ENCODE measurements at regions not wholly inside any gene's neighbourhood (a gene's known extent, or its start where the extent isn't known, plus 50 kb on each side); places are given as distances from the start of the nearest gene placed in this dataset.

- intact Hi-C loops (cut with DNase I, micrococcal nuclease): no loop called here
- TF ChIP-seq CTCF (IDR thresholded peaks at IDR 0.05): no peak
- H3K36me3 ChIP-seq (ENCODE audit: low read depth): no peaks in the 10 kb centered on the region
- ATAC-seq: peak; percentile 30
- no peak for DNase-seq
- H3K4me1 ChIP-seq (ENCODE audit: low read depth): peaks cover 10% of the 10 kb centered on the region
- H3K9me3 ChIP-seq: peaks cover 7% of the 10 kb centered on the region
- no peak overlapping the region for H3K4me3 ChIP-seq
Measured at GRCh38 chr2:172345956-172346555, 81.3 kb upstream of the ITGA6 start.

GRCh38 chr2:172348555-172349288, 78.7 kb upstream of the ITGA6 start:
- no peak for TF ChIP-seq CTCF (IDR thresholded peaks at IDR 0.05)
- Histone ChIP-seq H3K4me3 (no peak overlapping the region), H3K9me3 (peaks cover 7% of the 10 kb centered on the region), H3K36me3 (ENCODE audit: low read depth) (no peaks in the 10 kb centered on the region), H3K4me1 (ENCODE audit: low read depth) (no peaks in the 10 kb centered on the region)
- DNase-seq (no peak), ATAC-seq (peak; percentile 48)
- intact Hi-C loops (cut with DNase I, micrococcal nuclease): no loop called here

DNA sequence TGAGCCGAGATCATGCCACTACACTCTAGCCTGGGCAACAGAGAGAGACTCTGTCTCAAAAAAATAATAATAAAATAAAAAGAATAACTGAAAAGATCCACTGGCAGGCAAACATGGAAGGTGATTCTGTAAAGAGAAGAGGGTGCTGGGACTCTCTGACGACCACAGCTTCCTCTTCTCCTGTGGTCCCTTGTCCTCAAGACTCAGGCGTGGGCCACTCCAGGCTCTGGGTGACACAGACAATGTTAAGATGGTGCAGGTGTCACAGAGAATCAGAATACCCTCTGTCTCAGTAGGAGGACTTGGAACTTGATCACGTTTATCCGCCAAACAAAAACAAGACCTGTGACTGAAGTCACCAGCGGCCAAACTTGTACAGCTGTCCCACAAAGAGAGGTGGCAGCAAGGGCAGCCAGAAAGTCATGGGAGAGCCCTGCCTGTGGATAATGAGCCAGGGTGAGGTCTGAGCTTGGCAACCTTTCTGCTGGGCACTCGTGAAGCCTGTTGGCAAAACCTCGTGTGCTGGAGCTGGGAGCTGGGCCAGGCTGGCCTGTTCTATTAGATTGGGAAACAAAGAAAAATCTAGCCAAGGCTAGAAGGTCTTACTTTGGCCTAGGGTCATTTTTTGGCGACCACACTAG, 76.4 kb upstream of the ITGA6 start:
- Histone ChIP-seq H3K9me3 (no peaks in the 10 kb centered on the region), H3K4me3 (no peak overlapping the region), H3K4me1 (ENCODE audit: low read depth) (no peaks in the 10 kb centered on the region), H3K36me3 (ENCODE audit: low read depth) (no peaks in the 10 kb centered on the region)
- no peak for TF ChIP-seq CTCF (IDR thresholded peaks at IDR 0.05)
- peak; percentile 22 for ATAC-seq
- DNase-seq: no peak
- intact Hi-C loops (cut with DNase I, micrococcal nuclease): no loop called here

DNA sequence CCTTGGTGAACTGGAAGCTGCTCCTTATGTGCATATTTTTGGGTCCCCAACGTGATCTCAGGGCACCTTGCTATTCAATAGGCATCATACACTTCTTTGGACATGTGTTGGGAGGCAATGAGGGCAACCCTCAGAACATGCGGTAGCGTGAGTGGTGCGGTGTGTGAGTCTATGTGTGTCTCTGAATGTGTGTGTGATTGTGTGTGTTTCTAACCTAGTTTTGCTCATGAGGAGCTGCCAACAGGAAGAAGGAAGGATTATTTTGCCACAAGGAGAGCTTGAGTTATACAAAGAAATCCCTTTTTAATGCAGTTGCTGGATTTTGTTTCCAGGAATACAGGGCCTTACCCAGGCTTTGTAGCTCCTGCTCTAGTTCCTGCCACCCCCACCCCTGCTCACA, 75.8 kb upstream of the ITGA6 start:
- Histone ChIP-seq H3K4me1 (ENCODE audit: low read depth) (no peaks in the 10 kb centered on the region), H3K9me3 (no peaks in the 10 kb centered on the region), H3K4me3 (no peak overlapping the region), H3K36me3 (ENCODE audit: low read depth) (no peaks in the 10 kb centered on the region)
- intact Hi-C loops (cut with DNase I, micrococcal nuclease): no loop called here
- ATAC-seq (peak; percentile 28), DNase-seq (no peak)
- no peak for TF ChIP-seq CTCF (IDR thresholded peaks at IDR 0.05)

GRCh38 chr2:172354347-172354746, 73.0 kb upstream of the ITGA6 start:
- DNase-seq (no peak), ATAC-seq (no peak)
- intact Hi-C loops (cut with DNase I, micrococcal nuclease): no loop called here
- Histone ChIP-seq H3K36me3 (ENCODE audit: low read depth) (no peaks in the 10 kb centered on the region), H3K4me1 (ENCODE audit: low read depth) (no peaks in the 10 kb centered on the region), H3K4me3 (no peak overlapping the region), H3K9me3 (no peaks in the 10 kb centered on the region)
- no peak for TF ChIP-seq CTCF (IDR thresholded peaks at IDR 0.05)

Measured in mucosa of descending colon (tissue), 3 donors.